GM10266 (cell line): ENCODE measurements at regions not wholly inside any gene's neighbourhood (a gene's known extent, or its start where the extent isn't known, plus 50 kb on each side); places are given as distances from the start of the nearest gene placed in this dataset.

Source experiments
- DNase-seq: peaks from one replicate; pipeline ENCODE4 v3.0.0; 2012; ENCODE audit errors: extremely low spot score
- TF ChIP-seq, protein P1 (sequence below): IDR thresholded peaks from 2 replicates; pipeline ENCODE4 v1.5.1; 2012; ENCODE audit warnings: mild to moderate bottlenecking, low read depth; ENCODE audit not compliant: control insufficient read depth, insufficient read depth; ENCODE audit errors: missing control alignments

DNA sequence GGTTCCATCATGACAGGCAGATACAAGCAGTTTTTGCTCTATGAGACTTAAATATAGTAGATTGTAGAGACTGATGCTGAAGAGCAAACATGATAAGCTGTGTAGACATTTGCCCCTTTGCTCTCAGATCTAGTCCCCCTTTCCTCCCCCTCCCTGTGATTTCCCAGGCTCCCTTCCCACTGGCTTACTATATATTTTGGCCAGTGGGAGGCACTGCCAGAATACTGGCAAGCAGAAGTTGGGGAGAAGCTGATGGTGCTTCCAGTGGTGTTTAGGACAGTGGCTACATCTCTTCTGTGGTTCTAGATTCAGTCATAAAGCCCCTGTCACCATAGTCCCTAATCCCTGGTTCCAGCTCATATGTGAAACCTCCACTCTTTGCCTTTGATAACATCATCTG, 156.1 kb upstream of the STEAP4 start:
- TF ChIP-seq, protein P1, sequence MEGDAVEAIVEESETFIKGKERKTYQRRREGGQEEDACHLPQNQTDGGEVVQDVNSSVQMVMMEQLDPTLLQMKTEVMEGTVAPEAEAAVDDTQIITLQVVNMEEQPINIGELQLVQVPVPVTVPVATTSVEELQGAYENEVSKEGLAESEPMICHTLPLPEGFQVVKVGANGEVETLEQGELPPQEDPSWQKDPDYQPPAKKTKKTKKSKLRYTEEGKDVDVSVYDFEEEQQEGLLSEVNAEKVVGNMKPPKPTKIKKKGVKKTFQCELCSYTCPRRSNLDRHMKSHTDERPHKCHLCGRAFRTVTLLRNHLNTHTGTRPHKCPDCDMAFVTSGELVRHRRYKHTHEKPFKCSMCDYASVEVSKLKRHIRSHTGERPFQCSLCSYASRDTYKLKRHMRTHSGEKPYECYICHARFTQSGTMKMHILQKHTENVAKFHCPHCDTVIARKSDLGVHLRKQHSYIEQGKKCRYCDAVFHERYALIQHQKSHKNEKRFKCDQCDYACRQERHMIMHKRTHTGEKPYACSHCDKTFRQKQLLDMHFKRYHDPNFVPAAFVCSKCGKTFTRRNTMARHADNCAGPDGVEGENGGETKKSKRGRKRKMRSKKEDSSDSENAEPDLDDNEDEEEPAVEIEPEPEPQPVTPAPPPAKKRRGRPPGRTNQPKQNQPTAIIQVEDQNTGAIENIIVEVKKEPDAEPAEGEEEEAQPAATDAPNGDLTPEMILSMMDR = no peak

DNA sequence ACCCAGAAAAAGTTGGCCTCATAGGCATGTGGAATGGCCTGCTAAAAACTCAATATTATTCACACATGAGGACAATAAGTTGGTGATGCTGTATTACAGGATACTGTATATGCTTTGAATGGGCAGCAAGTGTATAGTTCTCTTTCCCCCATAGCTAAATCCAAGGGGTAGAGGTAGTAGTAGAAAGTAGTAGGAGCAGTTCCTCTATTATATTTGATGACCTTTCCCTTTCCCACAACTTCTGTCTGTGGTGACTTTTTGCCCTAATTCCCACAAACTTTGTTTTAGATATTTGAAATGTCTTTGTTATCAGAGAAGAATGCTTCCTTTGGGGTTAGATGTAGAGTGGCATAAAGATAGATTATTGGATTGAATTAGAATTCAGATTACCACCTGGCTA, 154.0 kb upstream of the STEAP4 start:
- TF ChIP-seq, protein P1 = no peak
- no peak for DNase-seq

More for the DNA sequence above, 156.1 kb upstream of the STEAP4 start:
- no peak for DNase-seq

DNA sequence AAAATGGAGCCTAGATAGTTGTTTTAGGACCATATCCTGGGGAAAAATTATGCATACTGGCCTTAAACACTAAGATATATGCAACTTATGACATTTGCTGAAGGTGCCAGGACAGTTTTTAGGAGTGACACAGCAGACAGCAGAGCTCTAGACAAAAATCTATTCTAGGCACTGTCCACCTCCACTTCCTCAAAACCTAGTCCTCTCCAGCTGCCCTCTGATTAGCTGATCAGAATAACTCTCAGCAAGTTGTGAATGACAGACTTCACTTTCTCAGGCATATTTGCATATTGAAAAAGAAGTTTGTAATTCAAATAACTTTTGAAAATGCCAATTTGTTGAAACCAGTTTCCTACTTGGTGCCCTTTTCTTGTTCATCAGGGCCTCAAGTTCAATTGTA, 152.3 kb upstream of the STEAP4 start:
- TF ChIP-seq, protein P1 = no peak
- no peak for DNase-seq

DNA sequence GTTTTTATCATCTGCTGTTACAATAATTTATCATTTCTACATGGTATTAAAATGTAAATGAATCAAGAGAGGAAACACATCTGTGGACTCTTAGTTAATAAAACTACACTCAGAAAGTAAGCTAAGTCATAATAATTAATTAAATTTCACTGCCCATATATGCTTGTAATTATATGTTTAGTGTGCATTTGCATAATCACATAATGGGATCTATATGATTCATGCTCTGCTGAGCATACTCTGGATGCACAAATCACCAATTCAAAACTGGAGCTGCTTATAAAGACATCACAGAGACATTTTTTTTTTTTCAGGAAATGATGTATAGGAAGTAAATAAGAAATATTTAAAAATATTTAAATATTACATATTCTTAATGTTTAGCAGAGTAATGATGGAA, 151.6 kb upstream of the STEAP4 start:
- DNase-seq = no peak
- TF ChIP-seq, protein P1 = no peak

DNA sequence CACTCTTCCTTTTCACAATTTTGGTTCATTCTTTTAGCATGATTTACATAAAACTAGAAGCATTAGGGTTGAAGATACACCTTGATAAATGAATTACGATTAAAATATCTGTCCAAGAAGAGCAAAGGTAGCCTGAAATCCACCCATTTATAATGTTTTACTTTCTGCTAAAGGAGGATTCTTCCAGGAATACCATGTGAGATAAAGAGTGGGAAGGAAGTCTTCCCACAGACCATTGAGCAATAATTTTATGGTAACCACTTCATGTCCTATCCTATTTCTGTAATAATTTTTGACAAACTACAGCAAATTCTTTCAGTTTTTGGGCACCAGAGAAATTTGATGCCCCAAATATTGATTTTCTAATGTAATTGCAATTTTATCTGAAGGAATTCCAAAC, 150.6 kb upstream of the STEAP4 start:
- no peak for DNase-seq
- TF ChIP-seq, protein P1 = no peak

DNA sequence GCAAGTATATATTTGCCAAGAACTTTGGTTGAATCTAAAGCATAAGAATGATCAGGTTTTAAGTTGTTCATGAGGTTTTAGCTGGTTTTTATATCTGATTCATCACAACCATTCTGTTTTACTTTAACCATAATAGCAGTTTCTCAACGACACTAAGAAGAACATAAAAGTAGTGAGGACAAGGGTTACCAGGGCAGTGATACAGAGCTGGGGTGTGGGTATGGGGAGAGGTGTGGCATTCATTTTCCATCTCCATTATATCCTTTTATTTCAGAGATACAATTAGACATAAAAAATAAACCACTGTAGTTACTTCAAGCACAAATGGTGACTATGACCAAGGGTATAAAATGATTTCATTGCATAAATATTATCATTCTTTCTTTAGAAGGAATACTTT, 149.8 kb upstream of the STEAP4 start:
- TF ChIP-seq, protein P1 = no peak
- DNase-seq = no peak

DNA sequence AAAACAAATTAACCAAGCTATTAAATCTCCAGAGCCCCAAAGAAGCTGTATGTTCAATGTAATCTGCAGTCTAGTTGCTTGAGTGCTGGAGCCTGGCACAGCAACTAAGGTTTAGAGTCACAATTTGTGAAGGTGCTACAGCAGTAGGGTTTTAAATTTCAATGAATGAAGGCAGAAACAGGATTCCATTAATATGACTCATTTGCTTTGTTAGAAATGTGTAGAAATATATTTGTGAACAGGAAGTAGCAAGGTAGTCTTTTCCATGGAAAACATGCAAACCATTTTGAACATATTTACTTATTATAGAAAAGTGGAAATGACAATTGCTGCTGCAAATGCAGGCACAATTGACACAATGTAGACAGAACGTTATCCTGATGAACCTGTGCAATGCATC, 149.0 kb upstream of the STEAP4 start:
- no peak for DNase-seq
- TF ChIP-seq, protein P1 = no peak
